ENCODE measurements at regions not wholly inside any gene's neighbourhood (a gene's known extent, or its start where the extent isn't known, plus 50 kb on each side); places are given as distances from the start of the nearest gene placed in this dataset.

- TF ChIP-seq REST (IDR thresholded peaks at IDR 0.05) (no peak), RXRA (IDR thresholded peaks at IDR 0.05) (no peak)
- H3K4me1 ChIP-seq (ENCODE audit: control insufficient read depth in 4 of 4, insufficient read depth in 4 of 4, low read length in 3 of 4): no peaks in the 10 kb centered on the region
- H3K4me3 ChIP-seq (ENCODE audit: low read depth in 1 of 3, low read length in 3 of 3): no peak overlapping the region
- no peak for DNase-seq (ENCODE audit: low spot score)
- no peaks in the 10 kb centered on the region for H3K9me3 ChIP-seq (ENCODE audit: control insufficient read depth in 4 of 4, low read length in 3 of 4)
- no peaks in the 10 kb centered on the region for H3K27me3 ChIP-seq (ENCODE audit: control insufficient read depth in 4 of 4, insufficient read depth in 4 of 4, low read length in 3 of 4)
- H3K9ac ChIP-seq (ENCODE audit: low read depth in 1 of 2, low read length in 2 of 2): no peak overlapping the region
- 57% methylated on average over 3 of the region's 3 CpGs for WGBS
- H3K36me3 ChIP-seq (ENCODE audit: control insufficient read depth in 4 of 4, insufficient read depth in 3 of 4, low read depth in 1 of 4, low read length in 3 of 4): no peaks in the 10 kb centered on the region
- H3K27ac ChIP-seq (ENCODE audit: low read depth in 1 of 2, low read length in 2 of 2): no peak overlapping the region
These were observed 475.3 kb upstream of the ADGRL2 start for GRCh38 chr1:81325397-81325796.

GRCh38 chr1:81323862-81324261, 476.9 kb upstream of the ADGRL2 start:
- no peak overlapping the region for H3K4me3 ChIP-seq (ENCODE audit: low read depth in 1 of 3, low read length in 3 of 3)
- no peaks in the 10 kb centered on the region for H3K9me3 ChIP-seq (ENCODE audit: control insufficient read depth in 4 of 4, low read length in 3 of 4)
- no peaks in the 10 kb centered on the region for H3K36me3 ChIP-seq (ENCODE audit: control insufficient read depth in 4 of 4, insufficient read depth in 3 of 4, low read depth in 1 of 4, low read length in 3 of 4)
- 90% methylated on average over 5 of the region's 5 CpGs for WGBS
- H3K9ac ChIP-seq (ENCODE audit: low read depth in 1 of 2, low read length in 2 of 2): no peak overlapping the region
- DNase-seq (ENCODE audit: low spot score): no peak
- peaks cover 0 to 2% (median 0%) of the 10 kb centered on the region in 4 donors for H3K27me3 ChIP-seq (ENCODE audit: control insufficient read depth in 4 of 4, insufficient read depth in 4 of 4, low read length in 3 of 4)
- no peaks in the 10 kb centered on the region for H3K4me1 ChIP-seq (ENCODE audit: control insufficient read depth in 4 of 4, insufficient read depth in 4 of 4, low read length in 3 of 4)
- no peak for TF ChIP-seq HNF4G (IDR thresholded peaks at IDR 0.05)
- TF ChIP-seq FOXA2 (IDR thresholded peaks at IDR 0.05): no peak
- TF ChIP-seq CTCF (IDR thresholded peaks at IDR 0.05; ENCODE audit: low read depth, low read length, missing input control): no peak
- TF ChIP-seq FOXA1 (IDR thresholded peaks at IDR 0.05): no peak
- no peak for TF ChIP-seq NR2F2 (IDR thresholded peaks at IDR 0.05)
- TF ChIP-seq MAX (IDR thresholded peaks at IDR 0.05): no peak
- TF ChIP-seq HNF4A (conservative IDR thresholded peaks at IDR 0.05): no peak
- TF ChIP-seq TAF1 (conservative IDR thresholded peaks at IDR 0.05): no peak
- no peak for TF ChIP-seq JUND (IDR thresholded peaks at IDR 0.05)
- no peak for TF ChIP-seq GABPA (IDR thresholded peaks at IDR 0.05 in 1 of 2, conservative IDR thresholded peaks at IDR 0.05 in 1 of 2)
- no peak for TF ChIP-seq REST (IDR thresholded peaks at IDR 0.05)
- no peak for TF ChIP-seq ZBTB33 (IDR thresholded peaks at IDR 0.05)
- no peak for TF ChIP-seq RAD21 (IDR thresholded peaks at IDR 0.05)
- no peak for TF ChIP-seq SP1 (IDR thresholded peaks at IDR 0.05)
- no peak for TF ChIP-seq EGR1 (IDR thresholded peaks at IDR 0.05; ENCODE audit: low read depth in 2 of 2)
- TF ChIP-seq YY1 (IDR thresholded peaks at IDR 0.05): no peak
- no peak for TF ChIP-seq RXRA (IDR thresholded peaks at IDR 0.05)
- TF ChIP-seq ATF3 (IDR thresholded peaks at IDR 0.05): no peak
- no peak overlapping the region for H3K27ac ChIP-seq (ENCODE audit: low read depth in 1 of 2, low read length in 2 of 2)

Data from liver (tissue), 8 donors.